Esophagus (tissue), 2 donors: ENCODE measurements at regions not wholly inside any gene's neighbourhood (a gene's known extent, or its start where the extent isn't known, plus 50 kb on each side); places are given as distances from the start of the nearest gene placed in this dataset.
"Not testable (repeated sequence)": the region's sequence is repeated elsewhere in the genome, so short reads cannot be mapped to it uniquely, and the experiment has no call there.

Experiments
- H3K27ac ChIP-seq, 2 donors: one replicate each; pipeline ENCODE4 v1.5.1; 2013; ENCODE audit warnings: low read depth in 2 of 2, mild to moderate bottlenecking in 2 of 2, inconsistent platforms in 1 of 2, low read length in 1 of 2, moderate library complexity in 1 of 2
- H3K27me3 ChIP-seq, 2 donors: one replicate each; pipeline ENCODE4 v1.6.1; 2013; ENCODE audit warnings: low read length in 2 of 2, control low read depth in 1 of 2, mild to moderate bottlenecking in 1 of 2; ENCODE audit not compliant: insufficient read depth in 2 of 2, control insufficient read depth in 1 of 2
- H3K36me3 ChIP-seq, 2 donors: one replicate each; pipeline ENCODE4 v1.6.1; 2013; ENCODE audit warnings: low read length in 1 of 2; ENCODE audit not compliant: control insufficient read depth in 2 of 2, insufficient read depth in 2 of 2
- H3K4me1 ChIP-seq, 2 donors: one replicate each; pipeline ENCODE4 v1.6.1; 2013; ENCODE audit warnings: low read length in 1 of 2; ENCODE audit not compliant: control insufficient read depth in 2 of 2, insufficient read depth in 2 of 2
- H3K4me3 ChIP-seq, 2 donors: one replicate each; pipeline ENCODE4 v1.5.1; 2013; ENCODE audit warnings: low read length in 2 of 2, mild to moderate bottlenecking in 2 of 2, low read depth in 1 of 2, moderate library complexity in 1 of 2
- H3K9me3 ChIP-seq, 2 donors: one replicate each; pipeline ENCODE4 v1.6.1; 2013; ENCODE audit warnings: mild to moderate bottlenecking in 2 of 2, low read depth in 1 of 2, low read length in 1 of 2, moderate library complexity in 1 of 2; ENCODE audit not compliant: control insufficient read depth in 2 of 2, insufficient read depth in 1 of 2
- WGBS, 2 donors: extraction: QIAGEN DNeasy Blood & Tissue Kit; methylation state at CpG; one replicate each; pipeline ENCODE4 v1.1.7; 2013; 5-methylcytosine and 5-hydroxymethylcytosine counted together
- donor health status: healthy with polysubstance abuse.
- donor health status: Bipolar disorder and iron deficiency.

- H3K4me1 ChIP-seq, result no peaks in the 10 kb centered on the region
- peaks cover 0 to under 1% of the 10 kb centered on the region in 2 donors for H3K9me3 ChIP-seq
- 77 to 87% methylated on average over 1 of the region's 1 CpG for WGBS, 2 donors
- H3K27me3 ChIP-seq, result no peaks in the 10 kb centered on the region
- no peaks in the 10 kb centered on the region for H3K36me3 ChIP-seq
- H3K4me3 ChIP-seq, result no peak overlapping the region
- H3K27ac ChIP-seq, result no peak overlapping the region
Observed at GRCh38 chr3:94378322-94378721, 315.5 kb downstream of the NSUN3 start.

DNA sequence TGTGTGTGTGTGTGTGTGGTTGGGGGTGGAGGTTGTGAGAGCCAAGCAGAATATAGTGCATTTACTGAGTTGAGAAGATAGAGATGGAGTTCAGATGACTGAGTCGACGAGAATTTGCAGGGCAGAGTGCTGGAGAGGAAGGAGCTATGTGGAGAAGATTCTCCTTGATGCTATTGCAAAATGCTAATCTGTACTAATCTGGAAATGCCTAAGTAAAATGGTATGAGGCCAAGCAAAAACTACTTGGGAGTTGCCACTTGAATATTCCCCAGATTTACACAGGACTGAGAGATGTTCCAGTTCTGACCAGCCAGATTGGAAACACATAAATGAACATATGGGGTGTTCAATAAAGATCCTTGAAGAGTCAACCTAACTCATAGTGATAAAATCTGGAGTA is 316.4 kb downstream of the NSUN3 start:
- H3K4me3 ChIP-seq, result no peak overlapping the region
- H3K27ac ChIP-seq, result no peak overlapping the region
- WGBS, 2 donors, result 93 to 97% methylated on average over 2 of the region's 2 CpGs
- no peaks in the 10 kb centered on the region for H3K36me3 ChIP-seq
- H3K9me3 ChIP-seq, result peaks cover 0 to 3% of the 10 kb centered on the region in 2 donors
- no peaks in the 10 kb centered on the region for H3K27me3 ChIP-seq
- no peaks in the 10 kb centered on the region for H3K4me1 ChIP-seq

DNA sequence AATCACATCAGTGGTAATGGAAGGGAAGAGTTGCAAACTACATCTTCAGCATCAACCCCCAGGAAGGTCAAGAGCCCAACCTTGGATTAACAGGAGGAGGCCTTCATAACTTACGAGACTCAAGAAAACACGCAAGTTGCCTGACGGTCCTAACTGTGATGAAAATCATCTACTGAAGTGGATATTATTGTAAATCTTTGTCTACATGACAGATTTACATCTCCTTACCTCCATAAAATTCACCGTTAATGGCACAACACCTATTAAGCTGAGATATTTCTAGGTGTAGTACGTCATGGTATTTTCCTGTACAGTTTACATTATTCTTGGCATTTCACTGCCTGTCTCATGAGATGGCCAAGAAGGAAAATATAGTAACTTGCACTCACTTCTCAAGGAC is 332.0 kb downstream of the NSUN3 start:
- H3K27ac ChIP-seq, result no peak overlapping the region
- H3K9me3 ChIP-seq, result no peaks in the 10 kb centered on the region
- H3K27me3 ChIP-seq, result no peaks in the 10 kb centered on the region
- no peaks in the 10 kb centered on the region for H3K36me3 ChIP-seq
- H3K4me1 ChIP-seq, result no peaks in the 10 kb centered on the region
- WGBS, 2 donors, result 84 to 85% methylated on average over 5 of the region's 5 CpGs
- H3K4me3 ChIP-seq, result no peak overlapping the region

DNA sequence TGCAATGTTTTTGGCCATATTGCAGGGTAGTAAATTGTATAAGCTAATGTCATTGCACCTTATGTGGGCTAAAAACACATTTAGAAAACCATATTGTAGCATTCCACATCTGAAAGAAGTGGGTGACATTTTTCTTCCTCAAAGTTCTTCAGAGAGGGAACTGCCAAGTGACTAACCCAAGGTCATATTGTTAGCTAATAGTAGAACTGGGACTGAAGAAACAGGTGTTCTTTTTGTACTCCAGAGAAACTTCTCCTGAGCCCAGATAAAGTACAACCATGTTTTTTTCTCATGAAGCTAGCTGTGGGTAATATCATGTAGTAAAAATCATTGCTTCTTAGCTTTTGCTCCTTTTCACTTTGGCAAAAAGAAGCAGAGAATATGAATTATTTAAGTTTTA is 333.0 kb downstream of the NSUN3 start:
- no peaks in the 10 kb centered on the region for H3K27me3 ChIP-seq
- no peak overlapping the region for H3K4me3 ChIP-seq
- H3K9me3 ChIP-seq, result no peaks in the 10 kb centered on the region
- no peaks in the 10 kb centered on the region for H3K36me3 ChIP-seq
- H3K27ac ChIP-seq, result no peak overlapping the region
- H3K4me1 ChIP-seq, result no peaks in the 10 kb centered on the region

GRCh38 chr3:94398036-94398435 is 335.2 kb downstream of the NSUN3 start:
- no peaks in the 10 kb centered on the region for H3K36me3 ChIP-seq
- no peaks in the 10 kb centered on the region for H3K9me3 ChIP-seq
- no peak overlapping the region for H3K27ac ChIP-seq
- WGBS, 2 donors, result 67 to 82% methylated on average over 1 of the region's 1 CpG
- no peaks in the 10 kb centered on the region for H3K27me3 ChIP-seq
- H3K4me1 ChIP-seq, result no peaks in the 10 kb centered on the region
- H3K4me3 ChIP-seq, result no peak overlapping the region

DNA sequence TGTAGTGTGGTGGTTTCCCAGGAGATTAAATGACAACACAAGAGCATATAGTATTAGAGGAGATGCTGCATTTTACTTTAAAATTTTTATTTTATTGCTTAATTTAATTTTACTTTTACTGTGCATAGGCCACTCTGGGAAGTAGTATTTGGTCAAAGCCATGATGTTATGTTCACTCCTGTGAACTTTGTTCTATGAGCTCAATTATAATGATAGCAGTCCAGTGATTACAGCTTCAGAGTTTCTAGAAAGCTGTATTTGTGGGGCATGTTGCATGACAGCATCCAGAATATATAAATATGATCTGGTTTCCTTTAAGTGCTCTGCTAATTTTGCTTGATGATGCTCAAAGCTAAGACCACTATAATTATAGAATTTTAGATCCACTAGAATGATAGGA is 338.6 kb downstream of the NSUN3 start:
- Histone ChIP-seq H3K9me3 (no peaks in the 10 kb centered on the region), H3K27me3 (no peaks in the 10 kb centered on the region), H3K4me1 (no peaks in the 10 kb centered on the region), H3K27ac (no peak overlapping the region), H3K4me3 (no peak overlapping the region), H3K36me3 (no peaks in the 10 kb centered on the region)

DNA sequence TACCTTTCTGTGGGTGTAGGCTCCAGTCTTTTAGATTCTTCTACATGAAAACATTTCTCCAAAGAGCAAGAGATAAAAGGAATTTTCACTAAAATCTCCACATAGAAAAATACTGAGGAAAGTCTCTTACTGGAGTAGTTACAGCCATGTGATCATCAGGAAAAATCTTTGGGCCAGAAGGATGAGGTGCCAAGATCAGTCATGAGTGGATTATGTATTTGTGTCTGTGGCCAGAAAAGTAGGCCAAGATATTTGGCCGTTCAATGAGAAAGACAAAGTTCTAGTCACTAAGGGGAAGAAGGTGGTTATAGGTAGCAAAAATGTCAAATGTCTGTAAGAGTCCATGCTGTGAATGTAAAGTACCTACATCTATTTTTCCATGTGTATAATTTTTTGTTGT is 339.3 kb downstream of the NSUN3 start:
- Histone ChIP-seq H3K27me3 (no peaks in the 10 kb centered on the region), H3K36me3 (no peaks in the 10 kb centered on the region), H3K27ac (no peak overlapping the region), H3K4me3 (no peak overlapping the region), H3K9me3 (no peaks in the 10 kb centered on the region), H3K4me1 (no peaks in the 10 kb centered on the region)
- 43 to 61% methylated on average over 1 of the region's 1 CpG for WGBS, 2 donors

DNA sequence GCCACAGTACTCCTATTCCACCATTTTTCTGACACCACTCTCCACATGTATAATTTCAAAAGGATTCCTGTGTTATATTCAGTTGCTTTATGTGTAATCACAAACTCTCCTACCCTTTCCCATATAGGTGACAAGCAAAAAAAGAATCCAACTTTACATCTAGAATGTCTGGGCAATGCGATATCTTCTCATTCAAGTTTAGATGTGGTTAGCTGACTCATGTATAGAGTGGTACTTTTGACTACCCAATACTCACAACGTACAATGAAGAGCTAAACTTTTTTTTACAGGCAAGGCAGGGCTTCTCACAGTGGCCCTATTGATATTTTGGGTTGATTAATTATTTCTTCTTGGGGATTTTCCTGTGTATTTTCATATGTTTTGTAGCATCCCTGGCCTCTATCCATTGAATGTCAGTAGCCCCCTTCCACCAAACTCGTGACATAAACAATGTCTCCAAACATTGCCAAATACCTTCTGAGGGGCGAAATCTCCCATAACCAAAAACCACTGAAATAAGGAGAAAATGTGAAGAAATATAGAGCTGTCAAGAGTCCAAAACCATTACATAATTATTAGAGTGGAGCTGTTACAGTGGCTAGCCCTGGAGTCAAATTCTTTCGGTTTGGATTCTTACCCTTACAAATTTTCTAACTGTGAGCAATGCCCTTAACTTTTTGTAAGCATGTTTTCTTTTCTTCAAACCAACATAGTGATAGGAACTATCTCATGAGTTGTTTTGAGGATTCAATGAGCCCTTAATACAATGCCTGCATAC is 342.6 kb downstream of the NSUN3 start:
- Histone ChIP-seq H3K36me3 (no peaks in the 10 kb centered on the region), H3K27ac (no peak overlapping the region), H3K4me1 (no peaks in the 10 kb centered on the region), H3K9me3 (no peaks in the 10 kb centered on the region), H3K27me3 (no peaks in the 10 kb centered on the region), H3K4me3 (no peak overlapping the region)
- WGBS, 2 donors, result 70 to 78% methylated on average over 5 of the region's 5 CpGs

DNA sequence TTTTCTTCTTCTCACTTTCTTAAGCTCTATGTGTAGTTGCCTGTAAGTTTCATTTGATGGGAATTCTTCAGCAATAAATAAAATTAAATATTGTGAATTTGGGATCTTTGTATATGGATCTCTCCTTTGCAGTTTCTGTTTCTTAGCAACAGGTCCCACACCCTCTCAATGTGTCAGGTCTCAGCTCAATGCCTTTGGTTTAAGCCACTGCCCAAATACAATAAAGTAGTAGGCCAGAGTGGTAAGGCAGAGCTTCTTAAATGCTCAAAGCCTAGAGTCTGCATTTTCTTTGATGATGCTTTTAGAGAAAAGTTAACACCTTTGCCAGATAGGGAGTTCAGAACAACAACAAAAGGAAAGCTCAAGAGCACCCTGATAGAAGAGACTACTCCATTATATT is 343.7 kb downstream of the NSUN3 start:
- Histone ChIP-seq H3K27ac (no peak overlapping the region), H3K9me3 (no peaks in the 10 kb centered on the region), H3K4me3 (no peak overlapping the region), H3K4me1 (no peaks in the 10 kb centered on the region), H3K36me3 (no peaks in the 10 kb centered on the region), H3K27me3 (no peaks in the 10 kb centered on the region)

DNA sequence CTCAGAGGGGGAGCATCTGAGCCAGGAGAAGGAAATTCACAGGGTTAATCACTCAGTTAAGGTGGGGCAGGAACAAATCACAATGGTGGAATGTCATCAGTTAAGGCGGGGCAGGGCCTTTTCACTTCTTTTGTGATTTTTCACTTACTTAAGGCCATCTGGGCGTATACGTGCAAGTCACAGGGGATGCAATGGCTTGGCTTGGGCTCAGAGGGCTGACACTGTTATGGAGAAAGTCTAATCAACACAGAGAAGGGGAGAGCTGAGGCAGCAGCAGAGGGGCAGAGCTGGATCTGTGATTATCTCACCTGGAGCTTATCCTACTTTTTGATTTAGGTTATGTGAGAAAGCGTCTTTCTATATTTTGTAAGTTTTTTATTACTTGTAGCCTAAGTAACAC is 350.1 kb downstream of the NSUN3 start:
- not testable (repeated sequence) for H3K36me3 ChIP-seq, H3K4me3 ChIP-seq, H3K27me3 ChIP-seq, H3K4me1 ChIP-seq, H3K9me3 ChIP-seq, H3K27ac ChIP-seq
- 63 to 79% methylated on average over 4 of the region's 4 CpGs for WGBS, 2 donors
